GM18519 (cell line): ENCODE measurements at regions not wholly inside any gene's neighbourhood (a gene's known extent, or its start where the extent isn't known, plus 50 kb on each side); places are given as distances from the start of the nearest gene placed in this dataset.

ENCODE experiments used
- ATAC-seq: cut with Tn5 transposase; IDR thresholded peaks from one replicate; pipeline ENCODE4 v1.9.1; 2021; ENCODE audit warnings: mild to moderate bottlenecking, moderate library complexity; ENCODE audit not compliant: unreplicated experiment, low FRiP score

- no peak for ATAC-seq
Observed at GRCh38 chr17:56735842-56736241, 97.9 kb downstream of the C17orf67 start.

GRCh38 chr17:56737421-56738161 lies 96.1 kb downstream of the C17orf67 start:
- ATAC-seq, result no peak

GRCh38 chr17:56739376-56739775 lies 94.3 kb downstream of the C17orf67 start:
- ATAC-seq, result no peak

- ATAC-seq, result no peak
Observed at GRCh38 chr17:56739776-56740175, 93.9 kb downstream of the C17orf67 start.

GRCh38 chr17:56740481-56740880 lies 93.2 kb downstream of the C17orf67 start:
- no peak for ATAC-seq
